ENCODE measurements at regions not wholly inside any gene's neighbourhood (a gene's known extent, or its start where the extent isn't known, plus 50 kb on each side); places are given as distances from the start of the nearest gene placed in this dataset.

GRCh38 chr1:79373481-79374125 lies 367.1 kb upstream of the ADGRL4 start:
- TF ChIP-seq CTCF (IDR thresholded peaks at IDR 0.05) (no peak), POLR2AphosphoS5 (IDR thresholded peaks at IDR 0.05; ENCODE audit: low read depth, low read length) (no peak)

All from Panc1 (cell line).